Stomach (tissue), 8 donors: ENCODE measurements at regions not wholly inside any gene's neighbourhood (a gene's known extent, or its start where the extent isn't known, plus 50 kb on each side); places are given as distances from the start of the nearest gene placed in this dataset.

ENCODE experiments used
- DNase-seq, 2 donors: peaks; one replicate each; pipeline versions ENCODE4 v3.0.0 to v3.0.0-alpha.2; 2013 to 2019
- H3K27ac ChIP-seq, 5 donors: fragments of 200-600 bp in 4 of 5; sonication (generic) in 4 of 5; one replicate each; pipeline ENCODE4 v1.5.1; 2013 to 2019; ENCODE audit warnings: mild to moderate bottlenecking in 1 of 5, moderate library complexity in 1 of 5
- H3K27me3 ChIP-seq, 3 donors: fragments of 200-600 bp; sonication (generic); one replicate each; pipeline ENCODE4 v1.5.1; 2017 to 2019; ENCODE audit warnings: mixed run types in 1 of 3
- H3K36me3 ChIP-seq, 4 donors: fragments of 200-600 bp; sonication (generic); 1 replicate in 3 of 4; 2 replicates in 1 of 4; pipeline ENCODE4 v1.5.1; 2016 to 2019
- H3K4me1 ChIP-seq, 4 donors: fragments of 200-600 bp; sonication (generic); one replicate each; pipeline ENCODE4 v1.5.1; 2016 to 2019
- H3K4me3 ChIP-seq, 4 donors: fragments of 200-600 bp; sonication (generic) in 3 of 4; one replicate each; pipeline ENCODE4 v1.5.1; 2016 to 2019; ENCODE audit warnings: mild to moderate bottlenecking in 1 of 4
- H3K9me3 ChIP-seq, 4 donors: fragments of 200-600 bp; sonication (generic); one replicate each; pipeline ENCODE4 v1.5.1; 2016 to 2019
- EP300 ChIP-seq: sonication (generic); formaldehyde crosslinking; IDR thresholded peaks from one replicate; pipeline ENCODE4 v1.6.1; 2017; ENCODE audit warnings: antibody characterized with exemption
- POLR2A ChIP-seq, 4 donors: fragments of 450-650 bp; IDR thresholded peaks; one replicate each; pipeline ENCODE4 v1.6.1; 2016; ENCODE audit warnings: antibody characterized with exemption in 4 of 4, control low read depth in 2 of 4, mild to moderate bottlenecking in 1 of 4, moderate library complexity in 1 of 4
- POLR2AphosphoS5 ChIP-seq, 3 donors: sonication (generic); formaldehyde crosslinking; IDR thresholded peaks; one replicate each; pipeline ENCODE4 v1.6.1; 2016; ENCODE audit warnings: antibody characterized with exemption in 3 of 3
- WGBS, 5 donors: extraction: QIAGEN DNeasy Blood & Tissue Kit in 3 of 5; methylation state at CpG; one replicate each; pipeline versions ENCODE4 v1.1.5 to v1.1.7; 2013 to 2018; 5-methylcytosine and 5-hydroxymethylcytosine counted together
- intact Hi-C: fragments of 100-400 bp; cut with DNase I; formaldehyde crosslinking; loops from one replicate; pipeline ENCODE4 v1.15.1; 2023; ENCODE audit warnings: low total_unique reads
- TF ChIP-seq, protein P1 (sequence below), 7 experiments: fragments of 450-650 bp in 4 of 7; fragments of 200-600 bp in 3 of 7; sonication (generic) in 3 of 7; IDR thresholded peaks; one replicate each; pipeline ENCODE4 v1.5.1; 2016 to 2019; ENCODE audit warnings: antibody characterized with exemption in 7 of 7, control low read depth in 2 of 7, mild to moderate bottlenecking in 1 of 7
- donor health status: healthy with polysubstance abuse.
- donor health status: Bipolar disorder and iron deficiency.
- donor health status: healthy.

DNA sequence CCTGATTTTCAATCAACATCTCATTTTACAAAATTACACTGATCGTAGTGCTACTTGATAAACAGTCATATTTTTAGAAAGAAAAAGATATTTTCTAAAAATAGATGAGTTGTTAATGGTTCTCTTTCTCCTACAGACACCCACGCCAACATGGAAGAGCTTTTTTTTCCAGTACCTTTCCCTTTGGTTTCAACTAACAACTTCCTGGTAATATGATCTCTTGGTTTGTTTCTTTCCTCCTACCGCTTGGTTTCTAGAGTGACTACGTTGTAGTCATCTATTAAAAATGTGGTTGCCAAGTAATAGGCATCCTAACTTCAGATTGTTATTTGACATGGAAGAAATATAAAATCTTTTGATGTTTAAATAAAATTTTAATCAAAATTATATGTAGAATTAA is 189.0 kb downstream of the LACC1 start:
- H3K36me3 ChIP-seq, result no peaks in the 10 kb centered on the region
- no peaks in the 10 kb centered on the region for H3K27me3 ChIP-seq
- peaks cover 0 to 16% (median 6%) of the 10 kb centered on the region in 4 donors for H3K9me3 ChIP-seq
- no peak overlapping the region for H3K4me3 ChIP-seq
- DNase-seq, result no peak
- TF ChIP-seq POLR2A (IDR thresholded peaks at IDR 0.05) (no peak), POLR2AphosphoS5 (IDR thresholded peaks at IDR 0.05) (no peak), EP300 (no peak)
- TF ChIP-seq, protein P1, sequence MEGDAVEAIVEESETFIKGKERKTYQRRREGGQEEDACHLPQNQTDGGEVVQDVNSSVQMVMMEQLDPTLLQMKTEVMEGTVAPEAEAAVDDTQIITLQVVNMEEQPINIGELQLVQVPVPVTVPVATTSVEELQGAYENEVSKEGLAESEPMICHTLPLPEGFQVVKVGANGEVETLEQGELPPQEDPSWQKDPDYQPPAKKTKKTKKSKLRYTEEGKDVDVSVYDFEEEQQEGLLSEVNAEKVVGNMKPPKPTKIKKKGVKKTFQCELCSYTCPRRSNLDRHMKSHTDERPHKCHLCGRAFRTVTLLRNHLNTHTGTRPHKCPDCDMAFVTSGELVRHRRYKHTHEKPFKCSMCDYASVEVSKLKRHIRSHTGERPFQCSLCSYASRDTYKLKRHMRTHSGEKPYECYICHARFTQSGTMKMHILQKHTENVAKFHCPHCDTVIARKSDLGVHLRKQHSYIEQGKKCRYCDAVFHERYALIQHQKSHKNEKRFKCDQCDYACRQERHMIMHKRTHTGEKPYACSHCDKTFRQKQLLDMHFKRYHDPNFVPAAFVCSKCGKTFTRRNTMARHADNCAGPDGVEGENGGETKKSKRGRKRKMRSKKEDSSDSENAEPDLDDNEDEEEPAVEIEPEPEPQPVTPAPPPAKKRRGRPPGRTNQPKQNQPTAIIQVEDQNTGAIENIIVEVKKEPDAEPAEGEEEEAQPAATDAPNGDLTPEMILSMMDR (IDR thresholded peaks at IDR 0.05), result no peak
- H3K4me1 ChIP-seq, result peaks cover 0 to 3% (median 0%) of the 10 kb centered on the region in 4 donors
- WGBS, 5 donors, result 25 to 51% (median 35%) methylated on average over 4 of the region's 4 CpGs
- H3K27ac ChIP-seq, result no peak overlapping the region
- intact Hi-C loops, result no loop called here

DNA sequence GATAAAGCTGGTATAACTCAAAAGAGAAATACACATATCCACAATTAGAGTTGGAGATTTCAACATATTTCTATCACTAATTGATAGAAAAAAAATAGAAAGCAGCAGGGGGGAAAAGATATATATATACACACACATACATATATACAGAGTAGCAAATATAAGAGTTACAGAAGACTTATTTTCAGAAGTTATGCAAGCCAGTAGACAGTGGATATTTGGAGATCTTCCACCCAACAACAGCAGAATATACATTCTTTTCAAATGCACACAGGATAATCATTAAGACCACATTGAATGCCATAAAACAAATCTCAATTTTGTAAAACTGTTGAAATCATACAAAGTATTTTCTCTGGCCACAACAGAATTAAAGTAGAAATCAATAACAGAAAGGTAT is 192.8 kb downstream of the LACC1 start:
- Histone ChIP-seq H3K27me3 (no peaks in the 10 kb centered on the region), H3K4me3 (no peak overlapping the region), H3K36me3 (no peaks in the 10 kb centered on the region), H3K27ac (no peak overlapping the region), H3K4me1 (peaks cover 0 to 11% (median 6%) of the 10 kb centered on the region in 4 donors), H3K9me3 (peaks cover 0 to 16% (median 6%) of the 10 kb centered on the region in 4 donors)
- DNase-seq, result no peak
- no peak for TF ChIP-seq EP300
- TF ChIP-seq POLR2A (IDR thresholded peaks at IDR 0.05), result no peak
- TF ChIP-seq POLR2AphosphoS5 (IDR thresholded peaks at IDR 0.05), result no peak
- TF ChIP-seq, protein P1 (IDR thresholded peaks at IDR 0.05), result no peak
- intact Hi-C loops, result no loop called here

DNA sequence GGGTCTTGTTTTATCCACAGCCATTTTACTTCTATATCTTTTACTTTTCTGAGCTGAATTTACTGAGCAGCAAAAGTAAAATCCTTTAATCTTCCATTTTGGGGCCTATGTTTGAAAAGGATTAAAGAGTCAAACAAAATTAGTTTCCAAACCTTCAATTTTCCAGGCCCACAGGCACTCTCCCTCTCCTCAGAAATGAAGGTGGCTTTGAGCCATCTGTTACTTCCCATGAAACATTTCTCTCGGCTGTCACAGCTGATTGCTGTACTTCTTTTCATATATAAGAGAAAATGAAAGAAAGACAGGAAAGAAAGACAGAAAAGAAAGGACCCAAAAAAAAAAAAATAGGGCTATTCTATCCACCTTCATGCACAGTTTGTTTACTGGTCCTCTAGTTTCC is 194.9 kb downstream of the LACC1 start:
- Histone ChIP-seq H3K9me3 (peaks cover 0 to 16% (median 6%) of the 10 kb centered on the region in 4 donors), H3K4me1 (peaks cover 0 to 18% (median 4%) of the 10 kb centered on the region in 4 donors), H3K27me3 (no peaks in the 10 kb centered on the region), H3K36me3 (no peaks in the 10 kb centered on the region), H3K4me3 (no peak overlapping the region), H3K27ac (no peak overlapping the region)
- TF ChIP-seq, protein P1 (IDR thresholded peaks at IDR 0.05), result no peak
- TF ChIP-seq POLR2AphosphoS5 (IDR thresholded peaks at IDR 0.05) (no peak), EP300 (no peak), POLR2A (IDR thresholded peaks at IDR 0.05) (no peak)
- 24 to 38% (median 31%) methylated on average over 1 of the region's 1 CpG for WGBS, 5 donors
- DNase-seq, result no peak
- intact Hi-C loops, result no loop called here

DNA sequence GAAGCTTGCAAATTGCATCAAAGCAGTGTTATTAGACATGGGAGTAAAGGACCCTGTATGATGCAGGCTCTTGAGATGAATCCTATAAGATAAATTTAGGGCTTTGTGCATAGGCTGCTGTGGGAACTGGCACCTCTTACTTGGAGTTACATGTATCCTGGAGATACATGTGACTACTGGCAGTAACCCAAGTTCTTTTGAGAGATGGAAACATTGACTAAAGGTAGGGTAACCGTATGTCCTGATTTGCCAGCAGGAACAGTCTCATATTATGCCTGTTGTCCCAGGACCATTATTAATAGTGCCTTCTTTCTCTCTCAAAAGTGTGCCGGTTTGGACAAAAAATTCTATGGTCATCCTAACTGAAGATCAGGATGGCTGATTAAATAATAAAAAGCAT is 195.4 kb downstream of the LACC1 start:
- H3K36me3 ChIP-seq, result no peaks in the 10 kb centered on the region
- no peak overlapping the region for H3K4me3 ChIP-seq
- intact Hi-C loops, result no loop called here
- H3K4me1 ChIP-seq, result peaks cover 0 to 18% (median 4%) of the 10 kb centered on the region in 4 donors
- DNase-seq, result no peak
- TF ChIP-seq EP300 (no peak), POLR2A (IDR thresholded peaks at IDR 0.05) (no peak), POLR2AphosphoS5 (IDR thresholded peaks at IDR 0.05) (no peak)
- TF ChIP-seq, protein P1 (IDR thresholded peaks at IDR 0.05), result no peak
- no peak overlapping the region for H3K27ac ChIP-seq
- no peaks in the 10 kb centered on the region for H3K27me3 ChIP-seq
- WGBS, 5 donors, result 54 to 63% (median 55%) methylated on average over 2 of the region's 2 CpGs
- H3K9me3 ChIP-seq, result peaks cover 0 to 16% (median 6%) of the 10 kb centered on the region in 4 donors
